Limb (tissue), 2 donors: ENCODE measurements at regions not wholly inside any gene's neighbourhood (a gene's known extent, or its start where the extent isn't known, plus 50 kb on each side); places are given as distances from the start of the nearest gene placed in this dataset.

Experiments
- DNase-seq, 2 donors: peaks; one replicate each; pipeline ENCODE4 v3.0.0-alpha.2; 2016; ENCODE audit errors: extremely low spot score in 2 of 2

DNA sequence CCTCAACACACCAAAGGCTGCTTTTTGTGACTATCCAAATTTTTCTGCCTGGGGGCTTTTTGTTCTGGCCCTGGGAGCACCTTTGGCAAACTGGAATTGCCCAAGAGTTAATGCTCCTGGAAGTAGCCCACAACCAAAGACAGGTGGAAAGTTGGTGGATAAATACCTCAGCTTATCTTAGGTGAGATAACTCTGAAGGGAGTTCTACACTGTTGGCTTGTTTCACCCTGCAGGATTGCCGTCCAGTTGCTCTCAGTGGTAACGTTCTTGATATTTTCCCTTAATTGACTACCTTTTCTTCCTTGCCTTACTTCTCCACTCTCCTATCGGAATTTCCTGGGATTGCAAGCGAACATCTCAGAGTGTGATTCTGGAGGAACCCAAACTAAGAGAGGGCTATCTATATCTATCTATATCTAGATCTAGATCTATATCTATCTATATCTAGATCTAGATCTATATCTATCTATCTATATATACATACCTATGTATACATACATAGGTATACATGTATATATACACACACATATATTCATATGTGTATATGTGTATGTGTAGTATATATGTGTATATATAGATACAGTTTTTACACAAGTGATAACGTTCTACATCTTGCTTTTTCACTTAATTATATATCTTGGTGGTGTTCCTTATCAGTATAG is 82.6 kb upstream of the DHX15 start:
- no peak for DNase-seq

DNA sequence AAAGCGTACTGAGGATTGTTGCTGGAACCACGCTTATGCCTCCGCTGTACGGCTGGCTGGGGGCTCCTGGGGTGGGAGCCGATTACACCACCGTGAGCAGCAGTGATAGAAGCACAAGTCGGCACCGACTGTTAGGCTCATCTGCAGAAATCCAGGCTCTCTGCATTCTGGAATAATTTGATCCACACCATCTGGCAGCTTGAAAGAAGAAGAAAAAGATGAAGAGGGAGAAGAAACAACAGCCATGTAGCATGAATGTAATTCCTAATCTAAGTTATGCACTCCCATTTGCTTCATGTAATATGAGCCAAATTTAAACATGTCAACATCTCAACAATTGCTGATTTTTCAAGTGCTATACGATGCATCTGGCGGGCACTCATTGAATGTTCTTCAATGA is 84.6 kb upstream of the DHX15 start:
- no peak for DNase-seq

DNA sequence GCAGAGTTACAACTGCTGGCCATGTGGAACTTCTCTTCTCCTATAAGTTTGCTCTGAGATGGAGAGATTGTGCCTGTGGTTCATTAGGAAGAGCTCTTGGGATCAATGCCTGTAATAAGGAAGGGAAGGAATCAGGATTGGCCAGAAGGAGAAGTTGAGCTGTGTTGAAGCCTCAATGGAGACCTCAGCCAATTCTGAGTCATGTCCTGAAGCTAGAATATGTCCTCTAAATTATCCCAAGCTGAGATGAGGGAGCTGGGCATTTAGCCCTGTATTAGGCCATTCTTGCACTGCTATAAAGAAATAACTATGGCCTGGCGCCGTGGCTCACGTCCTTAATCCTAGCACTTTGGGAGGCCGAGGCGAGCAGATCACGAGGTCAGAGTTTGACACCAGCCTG is 85.4 kb upstream of the DHX15 start:
- no peak for DNase-seq

DNA sequence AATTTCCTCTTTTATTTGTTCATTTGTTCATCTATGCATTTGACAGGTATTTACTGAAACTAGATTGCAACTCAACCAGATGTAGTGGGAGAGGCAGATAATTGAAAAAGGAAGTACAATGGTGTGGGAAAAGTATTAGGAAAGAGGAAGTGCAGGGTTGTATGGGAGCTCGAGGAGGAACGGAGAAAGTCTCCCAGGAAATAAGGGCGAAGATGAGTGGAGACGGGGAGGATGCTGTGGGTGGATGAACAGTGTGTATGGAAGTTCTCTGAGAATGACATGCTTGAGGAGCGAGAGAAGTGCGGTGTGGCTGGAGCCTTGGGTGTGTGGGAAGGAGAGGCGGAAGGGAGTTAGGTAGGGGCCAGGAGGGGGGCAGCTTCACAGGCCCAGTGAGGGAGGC is 87.5 kb upstream of the DHX15 start:
- DNase-seq = no peak

DNA sequence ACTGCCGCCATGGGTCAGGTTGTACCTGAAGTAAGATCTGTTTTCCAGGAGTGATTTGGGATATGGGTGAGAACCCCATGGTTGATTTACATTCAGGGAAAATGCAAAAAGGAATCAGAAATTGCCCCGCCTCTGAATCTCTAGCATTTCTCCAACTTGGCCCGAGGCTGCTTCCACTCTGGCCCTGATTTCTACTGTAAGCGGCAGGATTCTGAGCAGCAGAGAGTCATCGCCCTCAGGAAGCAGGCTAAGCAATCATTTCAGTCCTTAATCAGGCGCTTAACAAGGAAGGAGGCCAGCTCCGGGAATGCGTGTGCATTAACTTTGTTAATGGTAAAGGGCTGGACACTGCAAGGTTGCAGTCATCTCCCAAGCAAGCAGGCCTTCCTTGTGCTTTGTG is 88.5 kb upstream of the DHX15 start:
- DNase-seq = no peak

DNA sequence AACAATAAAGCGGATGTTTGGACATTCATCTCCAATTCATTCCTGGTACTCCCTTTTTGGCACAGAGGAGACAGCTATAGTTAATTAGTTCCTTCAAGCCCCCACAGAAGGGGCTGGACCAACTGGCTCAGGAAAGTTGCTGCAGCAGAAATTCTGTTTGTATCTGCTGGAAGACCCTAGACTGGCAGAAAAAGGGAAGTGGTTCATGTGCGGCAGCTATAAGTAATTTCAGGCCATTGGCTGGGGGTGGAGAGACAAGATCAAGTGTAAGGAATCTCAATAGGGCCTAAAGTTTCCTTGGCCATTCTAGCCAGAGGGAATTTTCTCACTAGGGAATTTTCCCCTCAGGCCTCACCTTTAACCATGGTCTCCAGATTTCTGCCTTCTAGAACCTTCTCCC is 89.9 kb upstream of the DHX15 start:
- no peak for DNase-seq

DNA sequence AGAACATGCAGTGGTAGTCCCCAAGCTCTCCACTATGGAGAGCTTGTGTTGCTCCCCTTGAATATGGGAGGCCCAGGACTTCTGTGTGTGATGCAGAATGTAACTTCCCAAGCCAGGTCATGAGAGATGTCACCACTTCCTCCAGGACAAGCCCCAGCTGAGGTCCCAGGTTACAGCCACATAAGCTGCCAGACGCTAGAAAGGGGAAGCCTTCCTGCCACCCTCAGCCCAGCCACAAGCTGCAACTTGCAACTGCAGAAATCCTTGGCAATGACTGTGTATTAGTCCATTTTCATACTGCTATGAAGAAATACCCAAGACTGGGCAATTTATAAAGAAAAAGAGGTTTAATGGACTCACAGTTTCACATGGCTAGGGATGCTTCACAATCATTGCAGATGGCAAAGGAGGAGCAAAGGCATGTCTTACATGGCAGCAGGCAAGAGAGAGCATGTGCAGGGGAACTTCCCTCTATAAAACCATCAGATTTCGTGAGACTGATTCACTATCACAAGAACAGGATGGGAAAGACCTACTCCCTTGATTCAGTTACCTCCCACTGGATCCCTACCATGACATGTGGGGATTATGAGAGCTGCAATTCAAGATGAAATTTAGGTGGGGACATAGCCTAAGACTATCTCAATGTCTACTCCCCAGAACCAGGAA is 91.5 kb upstream of the DHX15 start:
- DNase-seq = no peak

DNA sequence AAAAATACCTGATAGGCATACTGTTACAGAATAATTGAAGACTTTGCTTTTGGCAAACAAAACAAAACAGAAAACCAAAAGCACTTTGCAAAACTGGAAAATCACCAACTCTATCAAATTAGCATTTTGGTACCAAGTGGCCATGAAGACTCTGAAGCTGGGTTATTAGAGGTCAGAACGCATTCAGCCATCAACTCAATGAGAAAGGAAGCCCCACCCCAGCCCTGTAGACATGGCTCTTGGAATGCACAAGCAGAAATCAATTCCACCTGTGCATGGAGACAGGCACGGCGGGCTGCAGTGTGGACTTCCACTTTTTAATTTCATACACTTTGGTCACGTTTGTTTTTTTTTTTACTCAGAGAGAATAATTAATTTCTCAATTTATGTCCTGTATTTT is 93.6 kb upstream of the DHX15 start:
- DNase-seq = no peak

DNA sequence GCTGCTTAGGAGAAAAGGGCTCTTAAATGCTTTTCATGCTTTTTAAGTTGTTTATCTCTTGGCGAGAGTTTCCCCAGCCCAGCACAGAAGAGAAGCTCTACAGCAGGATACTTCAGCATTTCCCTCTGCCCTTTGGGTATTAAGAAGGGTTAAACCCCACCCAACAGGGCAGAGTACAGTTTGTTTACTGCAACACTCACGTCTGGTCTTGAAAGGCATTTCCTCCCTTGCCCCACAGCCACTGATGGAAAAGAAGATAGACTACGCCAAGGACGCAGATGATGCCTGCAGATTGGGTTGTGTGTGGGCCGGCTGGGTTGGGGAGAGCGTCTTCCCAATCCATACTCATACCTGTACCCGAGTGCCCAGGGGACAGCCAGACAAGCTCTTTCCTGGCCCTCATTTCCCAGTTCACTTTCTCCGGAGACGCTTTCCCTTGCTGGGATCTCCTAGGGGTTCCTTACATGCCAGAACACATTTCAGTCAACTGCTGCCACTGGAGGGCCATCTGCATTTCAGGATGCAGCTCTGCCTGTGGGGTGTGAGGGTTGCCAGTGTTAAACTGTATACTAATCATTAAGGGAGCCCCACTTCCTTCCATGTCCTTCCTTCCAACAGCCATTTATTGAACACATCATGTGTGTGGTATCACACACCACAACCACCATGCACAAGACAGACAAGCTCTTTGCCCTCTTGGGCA is 96.5 kb upstream of the DHX15 start:
- DNase-seq = no peak

DNA sequence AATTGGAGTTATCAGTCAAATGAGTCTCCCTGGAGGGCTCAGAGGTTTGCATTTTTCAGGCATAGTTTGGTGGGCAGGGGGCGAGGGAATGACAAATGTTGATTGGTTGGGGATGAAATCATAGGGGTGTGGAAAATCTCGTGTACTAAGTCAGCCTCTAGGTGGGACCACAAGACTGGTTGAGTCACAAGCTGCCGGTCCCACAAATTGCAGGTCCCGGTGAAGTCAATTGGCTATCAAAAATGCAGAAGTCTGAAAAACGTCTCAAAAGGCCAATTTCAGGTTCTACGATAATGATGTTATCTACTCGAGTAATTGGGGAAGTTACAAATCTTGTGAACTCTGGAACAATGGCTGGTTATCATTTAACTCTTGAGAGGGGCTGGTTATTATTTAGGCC is 98.8 kb upstream of the DHX15 start:
- no peak for DNase-seq

DNA sequence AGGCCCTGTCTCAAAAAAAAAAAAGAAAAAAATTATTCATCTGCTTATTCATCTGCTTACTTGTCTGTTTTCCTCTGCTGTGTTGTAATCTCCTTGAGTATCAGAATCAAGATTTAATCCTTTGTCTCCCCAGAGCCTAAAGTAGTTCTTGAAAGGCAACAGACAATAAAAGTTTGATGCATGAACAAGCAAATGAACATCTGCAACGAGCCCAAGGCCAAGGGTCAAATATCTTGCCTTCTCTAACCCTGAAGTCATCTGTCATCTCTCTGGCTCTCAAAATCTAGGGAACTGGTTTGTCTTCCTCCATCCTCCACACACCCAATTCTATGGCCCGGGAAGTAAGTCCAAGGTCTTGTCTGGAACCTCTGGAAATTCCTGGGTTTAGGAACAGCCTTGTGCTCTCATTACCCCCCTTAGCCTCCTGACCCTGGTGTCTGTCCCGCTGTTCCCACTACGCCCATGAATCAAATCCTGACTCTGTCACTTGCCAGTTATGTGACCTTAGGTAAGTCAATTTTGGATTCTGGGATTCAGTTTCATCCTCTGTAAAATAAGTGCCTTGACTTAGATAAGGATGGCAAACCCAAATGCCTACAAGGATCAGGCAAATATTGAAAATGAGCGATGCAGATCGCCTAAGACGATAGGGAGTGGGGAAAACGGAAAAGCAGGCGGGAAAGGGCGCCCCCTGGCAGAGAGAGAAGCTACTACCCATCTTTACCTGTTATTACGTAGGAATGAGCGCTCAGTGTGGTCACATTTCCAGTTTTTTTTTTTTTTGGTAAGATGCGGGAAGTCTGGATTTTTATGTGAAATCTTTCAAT is 102.7 kb upstream of the DHX15 start:
- DNase-seq = peak in 1 of 2 donors; percentile 45

DNA sequence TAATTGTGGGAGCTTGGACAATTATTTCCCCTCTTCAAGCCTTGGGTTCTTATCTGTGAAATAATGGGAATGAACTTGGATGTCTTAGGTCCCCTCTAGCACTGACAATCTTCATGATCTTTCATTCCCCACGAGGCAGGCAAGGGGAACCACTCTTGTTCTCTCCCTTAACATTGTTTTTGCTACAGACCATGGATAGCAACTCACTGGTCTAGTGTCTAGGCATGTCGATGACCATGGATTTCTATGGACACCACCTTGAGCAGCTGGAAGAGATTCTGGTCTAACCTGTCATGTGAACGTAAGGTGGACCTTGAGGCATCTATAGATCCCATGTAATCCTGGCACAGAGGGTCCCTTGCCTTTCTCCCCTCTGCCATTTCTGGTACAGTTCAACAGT is 104.1 kb upstream of the DHX15 start:
- DNase-seq = no peak

DNA sequence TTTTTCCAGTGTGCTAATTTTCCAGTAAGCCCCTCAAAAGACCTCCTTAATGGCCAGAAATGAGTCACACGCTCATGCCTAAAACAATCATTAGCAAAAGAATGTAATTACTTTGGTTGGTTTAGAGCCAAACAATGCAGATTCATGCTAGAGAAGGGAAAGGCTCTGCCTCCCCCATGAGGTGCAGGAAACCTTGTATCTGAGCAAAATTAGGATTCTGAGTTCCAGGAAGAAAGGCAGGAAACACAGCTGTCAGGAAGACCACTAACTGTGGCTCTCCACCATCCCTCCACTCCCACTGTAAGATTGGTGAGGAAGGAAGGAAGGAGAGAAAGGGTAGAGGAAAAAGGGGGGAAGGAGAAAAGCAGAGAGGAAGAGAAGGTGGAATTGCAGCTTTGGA is 104.9 kb upstream of the DHX15 start:
- DNase-seq = no peak

DNA sequence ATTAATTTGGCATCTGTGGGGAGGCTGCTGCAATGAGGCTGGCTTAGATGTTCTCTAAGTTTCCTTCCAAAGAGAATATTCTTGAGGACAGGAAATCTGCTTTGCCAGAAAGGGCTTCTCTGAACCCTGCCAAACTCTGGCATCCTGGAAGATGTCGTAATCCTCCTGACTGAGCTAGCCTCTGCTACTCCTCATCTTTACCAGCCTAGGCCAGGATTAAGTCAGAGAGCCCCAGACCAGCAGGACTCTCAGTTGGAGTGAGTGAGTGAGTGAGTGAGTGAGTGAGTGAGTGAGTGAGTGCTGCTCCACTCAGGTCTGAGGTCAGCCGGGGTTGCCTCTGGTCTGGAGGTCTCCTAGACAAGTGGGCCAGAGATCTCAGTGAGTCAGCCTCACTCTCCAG is 104.9 kb upstream of the SOD3 start:
- DNase-seq = no peak

DNA sequence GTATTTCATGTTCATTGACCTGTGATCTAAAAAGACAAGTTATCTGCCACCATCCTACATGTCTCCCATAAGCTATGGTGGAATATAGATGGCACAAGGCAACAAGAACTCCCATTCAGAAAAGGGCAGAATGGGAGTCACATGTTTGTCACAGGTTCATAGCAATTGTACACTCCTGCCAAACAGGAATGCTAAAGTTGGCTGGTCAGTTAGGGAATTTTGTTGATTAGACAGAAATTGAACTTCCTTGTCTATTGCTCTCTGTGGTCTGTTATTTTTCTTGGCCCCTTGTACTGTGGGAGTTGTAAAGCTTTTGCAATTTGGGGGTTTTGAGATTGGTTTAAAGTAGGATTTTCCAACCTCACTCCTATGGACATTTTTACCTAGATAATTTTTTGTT is 101.7 kb upstream of the SOD3 start:
- no peak for DNase-seq

DNA sequence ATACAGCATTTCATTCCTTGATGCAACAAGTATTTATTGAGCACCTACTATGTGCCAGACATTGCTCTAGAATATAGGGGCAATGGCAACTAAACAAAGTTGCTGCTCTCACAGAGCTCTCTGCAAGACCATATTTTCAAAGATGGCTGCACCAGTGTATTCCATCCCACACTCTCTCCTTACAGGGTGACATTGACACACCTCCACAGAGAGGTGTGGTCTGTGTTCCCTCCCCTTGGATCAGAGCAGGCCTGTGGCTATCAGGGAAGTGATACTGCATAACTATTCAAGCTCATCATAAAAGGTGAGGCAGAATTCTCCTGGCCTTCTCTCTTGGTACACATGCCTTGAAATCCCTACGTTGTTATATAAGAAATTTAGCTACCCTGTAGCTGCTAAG is 95.3 kb upstream of the SOD3 start:
- no peak for DNase-seq

DNA sequence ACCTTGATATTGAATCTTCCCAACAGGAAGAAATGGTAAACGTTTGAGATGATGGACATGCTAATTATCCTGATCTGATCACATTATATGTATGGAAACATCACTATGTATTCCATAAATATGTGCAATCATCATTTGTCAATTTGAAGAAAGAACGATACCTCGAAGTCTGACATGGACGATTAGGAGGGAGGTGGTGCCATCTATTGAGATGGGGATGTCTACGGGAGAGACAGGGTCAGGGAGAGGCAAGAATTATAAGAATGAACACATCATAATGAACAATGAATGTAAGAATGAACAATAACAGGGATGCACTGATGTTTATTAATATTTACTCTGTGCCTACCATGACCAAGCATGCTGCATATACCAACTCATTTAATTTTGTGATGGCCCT is 93.7 kb upstream of the SOD3 start:
- DNase-seq = no peak

DNA sequence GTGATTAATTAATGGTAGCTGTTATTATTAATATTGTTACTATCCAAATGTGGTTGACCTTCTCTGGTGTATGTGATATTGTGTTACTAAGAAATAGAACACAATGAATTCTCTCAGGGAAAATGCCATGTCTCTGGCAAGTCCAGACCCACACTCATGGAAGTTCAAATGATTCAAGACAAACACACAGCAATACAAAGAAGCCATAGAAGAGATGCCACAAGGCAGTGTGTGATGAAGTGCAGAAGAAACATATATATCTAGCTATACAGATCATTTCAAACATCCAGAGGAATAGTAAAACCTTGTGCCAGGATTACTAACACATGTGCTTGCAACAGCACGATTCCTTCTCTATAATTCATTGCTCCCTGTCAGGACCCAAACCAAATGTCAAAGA is 93.1 kb upstream of the SOD3 start:
- DNase-seq = no peak

DNA sequence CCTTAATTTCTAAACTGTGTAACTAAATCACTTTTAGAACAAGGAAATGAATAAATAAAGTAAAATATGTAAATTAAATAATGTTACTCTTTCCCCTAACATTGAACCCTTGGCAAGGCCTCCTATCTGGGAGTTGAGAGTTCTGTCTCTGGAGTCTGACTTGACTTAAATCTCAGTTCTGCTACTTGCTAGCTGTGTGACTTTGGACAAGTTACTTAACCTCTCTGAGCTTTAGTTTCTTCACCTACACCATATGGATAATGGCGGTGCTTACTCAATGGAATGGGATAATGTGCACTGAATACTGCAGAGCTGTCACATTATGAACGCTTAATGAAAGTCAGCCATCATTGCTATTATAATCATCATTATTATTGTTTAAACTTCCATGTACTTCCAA is 92.1 kb upstream of the SOD3 start:
- DNase-seq = no peak

DNA sequence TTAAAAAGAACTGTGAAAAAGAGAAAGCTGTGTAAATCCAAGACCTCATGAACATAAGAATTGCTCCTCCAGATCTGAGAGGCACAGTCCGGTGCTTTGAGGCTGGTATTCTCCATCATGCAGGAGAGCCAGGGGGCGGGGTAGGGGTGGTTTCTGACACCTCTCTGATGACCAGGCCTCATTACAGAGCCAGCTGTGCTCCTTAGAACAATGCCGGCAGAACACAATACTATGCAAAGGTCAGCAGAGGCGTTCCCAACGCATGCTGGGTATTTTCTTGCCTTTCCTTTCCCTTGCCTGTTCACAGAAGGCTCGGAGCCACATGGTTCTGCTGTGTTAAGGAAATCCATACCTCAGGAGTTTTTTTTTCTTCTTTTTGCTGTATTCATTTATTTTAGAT is 91.2 kb upstream of the SOD3 start:
- DNase-seq = no peak

DNA sequence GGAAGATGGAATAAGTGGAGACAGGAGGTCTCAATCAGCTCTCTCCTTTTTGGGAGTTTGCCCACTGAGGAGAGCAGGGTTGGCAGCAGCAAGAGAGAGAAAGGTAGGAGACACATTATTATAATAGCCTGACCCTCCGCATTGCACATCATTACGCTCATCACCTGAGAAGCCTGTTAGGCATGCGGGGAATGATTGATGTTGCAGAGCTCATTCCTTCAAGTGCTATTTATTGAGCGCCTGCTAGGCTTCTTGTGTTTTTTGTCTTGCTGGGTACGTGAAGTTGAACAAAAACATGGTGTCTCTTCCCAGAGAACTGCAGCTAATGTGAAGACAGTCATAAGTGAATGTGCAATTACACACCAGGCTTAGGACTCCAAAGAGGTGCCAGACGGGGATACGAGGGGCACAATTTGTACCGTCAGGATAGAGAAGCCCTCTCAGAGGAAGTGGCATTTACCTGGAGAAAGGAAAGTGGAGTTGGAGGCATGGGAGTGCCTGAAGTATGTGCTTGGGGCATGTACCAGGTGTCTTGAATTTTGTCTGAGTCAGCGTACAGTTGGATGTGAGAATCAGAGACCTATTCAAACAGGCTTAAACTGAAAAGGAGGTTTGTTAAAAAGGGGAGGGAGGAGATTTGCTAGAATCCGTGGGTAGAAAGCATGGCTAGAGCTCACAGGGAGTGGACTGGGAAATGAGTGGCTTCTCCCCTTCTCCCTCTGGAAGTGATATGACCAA is 90.2 kb upstream of the SOD3 start:
- DNase-seq = no peak

DNA sequence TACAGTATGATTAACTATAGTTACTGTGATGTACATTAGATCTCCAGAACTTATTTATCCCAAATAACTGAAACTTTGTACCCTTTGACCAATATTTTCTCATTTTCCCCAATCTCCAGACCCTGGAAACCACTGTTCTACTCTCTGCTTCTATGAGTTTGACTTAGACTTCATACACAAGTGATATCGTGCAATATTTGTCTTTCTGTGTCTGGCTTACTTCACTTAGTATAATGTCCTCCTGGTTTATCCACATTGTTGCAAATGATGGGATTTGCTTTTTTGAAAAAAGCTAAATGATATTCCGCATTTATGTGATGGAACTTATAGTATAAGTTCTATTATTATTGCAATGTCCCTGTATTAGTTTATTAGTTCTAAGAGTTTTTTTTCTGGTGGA is 81.8 kb upstream of the SOD3 start:
- DNase-seq = no peak
